ENCODE measurements at regions not wholly inside any gene's neighbourhood (a gene's known extent, or its start where the extent isn't known, plus 50 kb on each side); places are given as distances from the start of the nearest gene placed in this dataset.

- TF ChIP-seq CTCF (IDR thresholded peaks at IDR 0.05), result no peak
- no peak for TF ChIP-seq SIN3A (IDR thresholded peaks at IDR 0.05; ENCODE audit: borderline replicate concordance, insufficient read depth, low read depth, low read length)
- TF ChIP-seq POLR2AphosphoS5 (IDR thresholded peaks at IDR 0.05; ENCODE audit: low read depth, low read length), result no peak
- no peak for TF ChIP-seq REST (IDR thresholded peaks at IDR 0.05; ENCODE audit: insufficient read depth in 1 of 2, low read depth in 2 of 2, low read length in 1 of 2)
- no peak for TF ChIP-seq TCF7L2 (IDR thresholded peaks at IDR 0.05; ENCODE audit: low read depth, low read length)
Measured at GRCh38 chr6:47106721-47107197, 64.6 kb upstream of the ADGRF1 start.
